ENCODE measurements at regions not wholly inside any gene's neighbourhood (a gene's known extent, or its start where the extent isn't known, plus 50 kb on each side); places are given as distances from the start of the nearest gene placed in this dataset.

DNA sequence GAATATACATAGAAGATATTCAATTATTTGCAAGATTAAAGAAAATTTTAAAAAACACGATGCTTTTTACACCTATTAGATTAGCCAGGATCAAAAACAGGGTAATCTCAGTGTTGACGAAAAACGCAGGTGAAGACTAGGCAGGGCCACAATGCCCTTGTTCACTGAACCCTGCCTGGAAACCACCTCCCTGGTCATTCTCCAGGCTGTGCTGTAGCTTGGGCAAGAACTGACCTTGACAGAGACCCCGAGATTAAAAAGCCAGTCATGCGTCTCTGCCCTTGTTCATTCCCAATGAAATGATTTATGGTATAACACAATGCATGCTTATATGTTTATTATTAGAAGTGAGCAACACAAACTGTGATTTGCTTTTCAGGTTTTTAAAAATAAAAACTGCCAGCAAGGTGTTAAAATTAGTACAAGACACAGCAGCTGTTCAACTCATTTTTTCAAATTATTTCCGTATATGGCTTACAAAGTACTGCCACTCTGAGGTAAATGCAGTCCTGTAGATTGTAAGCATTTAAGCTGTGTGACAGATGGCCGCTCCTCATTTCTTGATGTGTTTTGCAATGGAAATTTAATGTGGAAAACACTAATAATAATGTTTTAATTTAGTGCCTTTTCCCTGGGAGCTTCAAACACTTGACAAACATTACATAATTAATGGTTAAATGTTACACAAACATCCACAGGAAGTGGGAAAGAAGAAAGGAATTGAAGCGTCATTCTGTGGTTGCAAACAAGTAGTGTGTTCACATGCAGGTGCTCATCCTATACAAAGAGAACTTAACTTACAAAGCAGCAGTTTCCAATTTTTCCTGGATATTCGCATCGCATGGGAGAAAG is 200.2 kb downstream of the VCY1B start:
- Histone ChIP-seq H3K27ac (ENCODE audit: low read depth, low read length) (no peak overlapping the region), H3K4me3 (ENCODE audit: extremely low read depth in 1 of 4, insufficient read depth in 2 of 4, low read depth in 3 of 4, low read length in 4 of 4) (no peak overlapping the region), H2AFZ (ENCODE audit: low read length) (no peak overlapping the region), H2BK20ac (ENCODE audit: low read length) (no peak overlapping the region), H2BK12ac (ENCODE audit: low read depth, low read length) (no peak overlapping the region), H3K23me2 (ENCODE audit: low read depth, low read length) (no peaks in the 10 kb centered on the region), H2BK5ac (ENCODE audit: low read depth, low read length) (no peak overlapping the region), H3K4ac (replicated peaks; ENCODE audit: insufficient read length, low read depth, low read length) (no peak overlapping the region), H4K91ac (replicated peaks; ENCODE audit: insufficient read length, low read length) (no peak overlapping the region), H3K9me3 (ENCODE audit: insufficient read depth in 2 of 2, low read depth in 1 of 2, low read length in 1 of 2) (no peaks in the 10 kb centered on the region), H3K18ac (ENCODE audit: extremely low read depth, low read length) (no peak overlapping the region), H4K5ac (ENCODE audit: insufficient read length, low read depth, low read length) (no peak overlapping the region), H2AK5ac (ENCODE audit: low read depth, low read length) (no peak overlapping the region), H3K79me1 (ENCODE audit: low read depth, low read length) (no peaks in the 10 kb centered on the region), H3K4me1 (replicated peaks in 1 of 4; ENCODE audit: control insufficient read depth in 3 of 4, insufficient read depth in 4 of 4, low read length in 3 of 4) (no peaks in the 10 kb centered on the region), H2BK15ac (ENCODE audit: low read length) (no peak overlapping the region), H3K36me3 (ENCODE audit: control insufficient read depth in 2 of 4, insufficient read depth in 4 of 4, low read length in 3 of 4) (no peaks in the 10 kb centered on the region), H4K20me1 (replicated peaks in 1 of 2; ENCODE audit: control insufficient read depth in 1 of 2, insufficient read depth in 2 of 2, low read length in 2 of 2) (no peaks in the 10 kb centered on the region), H3K56ac (replicated peaks; ENCODE audit: insufficient read length, low read depth, low read length) (no peak overlapping the region), H3K9ac (replicated peaks in 1 of 4; ENCODE audit: extremely low read depth in 1 of 4, low read depth in 3 of 4, low read length in 3 of 4) (no peak overlapping the region), H3K4me2 (ENCODE audit: insufficient read depth in 1 of 2, low read depth in 2 of 2, low read length in 2 of 2) (no peak overlapping the region), H3K23ac (ENCODE audit: insufficient read length) (no peak overlapping the region), H3K14ac (ENCODE audit: insufficient read length) (no peak overlapping the region), H4K8ac (ENCODE audit: extremely low read depth, insufficient read depth, low read length) (no peak overlapping the region), H2BK120ac (replicated peaks; ENCODE audit: low read depth, low read length) (no peak overlapping the region), H3K79me2 (ENCODE audit: control insufficient read depth in 1 of 2, insufficient read depth in 2 of 2, low read length in 2 of 2) (no peaks in the 10 kb centered on the region), H3K27me3 (replicated peaks in 1 of 4; ENCODE audit: control insufficient read depth in 3 of 4, extremely low read depth in 1 of 4, insufficient read depth in 3 of 4, low read length in 3 of 4) (no peaks in the 10 kb centered on the region)
- CTCF ChIA-PET (ENCODE audit: partially characterized antibody) = no interaction called here
- POLR2A ChIA-PET (ENCODE audit: partially characterized antibody) = no interaction called here
- FAIRE-seq (no peak), DNase-seq (ENCODE audit: low read depth in 1 of 2, low spot score in 2 of 2) (no peak)
- WGBS, 2 experiments (ENCODE audit: extremely low coverage in 1 of 2, insufficient coverage in 1 of 2, insufficient read length in 1 of 2, insufficient replicate concordance in 2 of 2, low coverage in 1 of 2, low lambda C conversion rate in 2 of 2, missing lambda C conversion rate in 1 of 2) = 76% methylated on average over 10 of the region's 10 CpGs; no CpG with 5 or more reads in 1 of the 2 experiments
- no peak for TF ChIP-seq MAX (IDR thresholded peaks at IDR 0.05)
- no peak for TF ChIP-seq YY1 (IDR thresholded peaks at IDR 0.05; ENCODE audit: low read depth, low read length)
- TF ChIP-seq ZNF274 (IDR thresholded peaks at IDR 0.05; ENCODE audit: borderline replicate concordance, extremely low read depth, low read length) = no peak
- no peak for TF ChIP-seq JUN (IDR thresholded peaks at IDR 0.05; ENCODE audit: low read depth, low read length)
- TF ChIP-seq KDM4A (IDR thresholded peaks at IDR 0.05; ENCODE audit: low read depth, low read length, severe bottlenecking) = no peak
- no peak for TF ChIP-seq RFX5 (IDR thresholded peaks at IDR 0.05; ENCODE audit: borderline replicate concordance, low read depth, low read length)
- TF ChIP-seq EP300 (IDR thresholded peaks at IDR 0.05; ENCODE audit: borderline replicate concordance in 1 of 2, low read depth in 2 of 2, low read length in 2 of 2) = no peak
- TF ChIP-seq CEBPB (IDR thresholded peaks at IDR 0.05; ENCODE audit: low read depth, low read length) = no peak
- TF ChIP-seq GABPA (IDR thresholded peaks at IDR 0.05; ENCODE audit: borderline replicate concordance, insufficient read depth, low read length) = no peak
- TF ChIP-seq BRCA1 (IDR thresholded peaks at IDR 0.05; ENCODE audit: low read depth, low read length) = no peak
- no peak for TF ChIP-seq SP4 (IDR thresholded peaks at IDR 0.05; ENCODE audit: low read length)
- no peak for TF ChIP-seq GTF2F1 (IDR thresholded peaks at IDR 0.05; ENCODE audit: borderline replicate concordance, low read depth, low read length)
- TF ChIP-seq CHD1 (IDR thresholded peaks at IDR 0.05; ENCODE audit: low read depth, low read length) = no peak
